ENCODE measurements at regions not wholly inside any gene's neighbourhood (a gene's known extent, or its start where the extent isn't known, plus 50 kb on each side); places are given as distances from the start of the nearest gene placed in this dataset.
"Not testable (repeated sequence)": the region's sequence is repeated elsewhere in the genome, so short reads cannot be mapped to it uniquely, and the experiment has no call there.

DNA sequence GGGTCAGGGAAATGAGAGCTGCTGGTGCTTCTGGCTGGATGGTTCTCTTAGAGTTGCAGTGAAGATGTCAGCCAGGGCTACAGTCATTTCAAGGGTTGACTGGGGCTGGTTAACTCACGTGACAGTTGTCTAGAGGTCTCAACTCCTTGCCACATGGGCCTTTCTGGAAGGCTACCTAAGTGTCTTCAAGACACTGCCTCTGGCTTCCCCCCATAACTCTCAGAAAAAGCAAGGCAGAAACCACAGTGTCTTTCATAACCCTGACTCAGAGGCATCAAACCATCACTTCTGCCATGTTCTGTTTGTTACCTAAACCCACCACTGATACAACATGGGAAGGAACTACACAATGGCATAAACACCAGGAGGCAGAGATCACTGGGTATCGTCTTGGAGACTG, 828.9 kb downstream of the EPHA4 start:
- no peak for TF ChIP-seq CTCF (conservative IDR thresholded peaks at IDR 0.05; ENCODE audit: low read depth, low read length)
- no peak for DNase-seq (ENCODE audit: low read depth)
- no peak overlapping the region for H3K4me3 ChIP-seq (ENCODE audit: low read depth, low read length)

DNA sequence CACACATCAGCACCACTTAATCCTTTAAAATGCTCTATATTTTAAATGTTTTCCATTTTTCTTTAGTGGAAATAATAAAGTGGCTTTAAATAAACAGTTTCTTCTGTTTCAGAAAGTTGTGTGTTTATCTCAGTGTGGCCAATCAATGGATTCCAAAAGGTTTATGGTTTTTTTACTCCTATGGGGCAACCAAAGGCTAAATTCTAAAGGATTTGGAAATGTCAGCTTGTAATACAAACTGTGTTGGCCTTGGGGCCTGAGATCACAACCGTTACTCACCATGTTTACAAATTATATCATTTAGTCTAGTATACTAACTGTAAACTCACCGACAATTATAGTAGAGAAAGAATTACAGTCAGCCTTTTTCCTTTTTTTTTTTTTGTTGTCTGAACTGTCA, 827.2 kb downstream of the EPHA4 start:
- H3K4me3 ChIP-seq (ENCODE audit: low read depth, low read length), result no peak overlapping the region
- no peak for DNase-seq (ENCODE audit: low read depth)
- TF ChIP-seq CTCF (conservative IDR thresholded peaks at IDR 0.05; ENCODE audit: low read depth, low read length), result no peak

- DNase-seq (ENCODE audit: low read depth), result no peak
- no peak overlapping the region for H3K4me3 ChIP-seq (ENCODE audit: low read depth, low read length)
- no peak for TF ChIP-seq CTCF (conservative IDR thresholded peaks at IDR 0.05; ENCODE audit: low read depth, low read length)
Measured at GRCh38 chr2:220745682-220746081, 826.4 kb downstream of the EPHA4 start.

DNA sequence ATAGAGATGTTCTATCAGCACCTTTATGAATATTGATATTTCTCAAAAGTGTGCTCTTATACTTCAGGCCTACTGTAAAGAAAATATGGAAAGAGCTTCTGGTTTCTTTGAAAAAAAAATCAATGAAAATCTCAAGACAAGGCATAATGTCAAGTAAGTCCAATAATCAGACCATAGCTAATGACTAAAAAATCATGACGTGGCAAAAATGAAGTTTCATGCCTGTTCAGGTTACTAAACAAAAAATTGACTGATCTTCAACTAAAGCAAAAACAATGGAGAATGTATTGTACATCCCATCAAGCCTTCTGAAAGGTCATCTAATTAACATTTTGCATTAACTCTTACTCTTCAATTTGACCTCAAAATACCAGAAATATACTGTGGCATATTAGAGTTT, 824.4 kb downstream of the EPHA4 start:
- no peak for TF ChIP-seq CTCF (conservative IDR thresholded peaks at IDR 0.05; ENCODE audit: low read depth, low read length)
- no peak for DNase-seq (ENCODE audit: low read depth)
- no peak overlapping the region for H3K4me3 ChIP-seq (ENCODE audit: low read depth, low read length)

GRCh38 chr2:220748875-220749479, 823.1 kb downstream of the EPHA4 start:
- H3K4me3 ChIP-seq (ENCODE audit: low read depth, low read length), result no peak overlapping the region
- no peak for TF ChIP-seq CTCF (conservative IDR thresholded peaks at IDR 0.05; ENCODE audit: low read depth, low read length)
- peak; percentile 6 for DNase-seq (ENCODE audit: low read depth)

- no peak overlapping the region for H3K4me3 ChIP-seq (ENCODE audit: low read depth, low read length)
- no peak for TF ChIP-seq CTCF (conservative IDR thresholded peaks at IDR 0.05; ENCODE audit: low read depth, low read length)
- no peak for DNase-seq (ENCODE audit: low read depth)
Measured at GRCh38 chr2:220753486-220753885, 818.6 kb downstream of the EPHA4 start.

- DNase-seq (ENCODE audit: low read depth), result no peak
- no peak for TF ChIP-seq CTCF (conservative IDR thresholded peaks at IDR 0.05; ENCODE audit: low read depth, low read length)
- H3K4me3 ChIP-seq (ENCODE audit: low read depth, low read length), result no peak overlapping the region
Measured at GRCh38 chr2:220756653-220757052, 815.5 kb downstream of the EPHA4 start.

- H3K4me3 ChIP-seq (ENCODE audit: low read depth, low read length); DNase-seq (ENCODE audit: low read depth): not testable (repeated sequence)
Measured at GRCh38 chr2:220758376-220758775, 813.7 kb downstream of the EPHA4 start.

Measured in choroid plexus epithelial cell (primary cell).